HepG2 (cell line): ENCODE measurements at regions not wholly inside any gene's neighbourhood (a gene's known extent, or its start where the extent isn't known, plus 50 kb on each side); places are given as distances from the start of the nearest gene placed in this dataset.

Source experiments
- ASH2L ChIP-seq: fragments of 300-600, 200-600 bp; sonication (generic); IDR thresholded peaks from 2 replicates; pipeline ENCODE4 v1.7.0; 2017; ENCODE audit warnings: low read depth, mild to moderate bottlenecking, moderate library complexity, mixed read lengths, low read length; ENCODE audit not compliant: insufficient read length
- HMGXB3 ChIP-seq: sonication (generic); formaldehyde crosslinking; IDR thresholded peaks from 2 replicates; pipeline ENCODE4 v1.4.0; 2020; ENCODE audit warnings: missing genetic modification reagents, borderline replicate concordance
- KAT2B ChIP-seq: fragments of 150-350 bp; IDR thresholded peaks from 2 replicates; pipeline ENCODE4 v1.6.1; 2014; ENCODE audit warnings: low read depth, low read length, borderline replicate concordance
- MBD4 ChIP-seq: IDR thresholded peaks from 2 replicates; pipeline ENCODE4 v1.6.1; 2012; ENCODE audit warnings: low read length, inconsistent platforms, borderline replicate concordance
- NR1H2 ChIP-seq: sonication (generic); formaldehyde crosslinking; IDR thresholded peaks from 2 replicates; pipeline ENCODE4 v1.8.1; 2022; ENCODE audit warnings: low read depth, missing genetic modification reagents, borderline replicate concordance
- ZBTB40 ChIP-seq, 2 experiments: fragments of 450-650 bp in 1 of 2; sonication (generic) in 1 of 2; formaldehyde crosslinking in 1 of 2; IDR thresholded peaks; 2 replicates each; pipeline versions ENCODE4 v1.6.1 to v1.8.0; 2016 to 2022; ENCODE audit warnings: antibody characterized with exemption in 1 of 2, mild to moderate bottlenecking in 1 of 2, missing genetic modification reagents in 1 of 2
- ZMAT5 ChIP-seq: sonication (generic); formaldehyde crosslinking; IDR thresholded peaks from 2 replicates; pipeline ENCODE4 v1.5.0; 2020; ENCODE audit warnings: mild to moderate bottlenecking, low read depth, missing genetic modification reagents, borderline replicate concordance
- ZNF225 ChIP-seq: sonication (generic); formaldehyde crosslinking; IDR thresholded peaks from 2 replicates; pipeline ENCODE4 v1.4.0; 2020; ENCODE audit warnings: mild to moderate bottlenecking, missing genetic modification reagents
- ZNF672 ChIP-seq: sonication (generic); formaldehyde crosslinking; IDR thresholded peaks from 2 replicates; pipeline ENCODE4 v1.8.1; 2022; ENCODE audit warnings: missing genetic modification reagents
- TF ChIP-seq, protein P1 (sequence below): sonication (generic); formaldehyde crosslinking; IDR thresholded peaks from 2 replicates; pipeline ENCODE4 v1.5.1; 2020; ENCODE audit warnings: missing genetic modification reagents, mild to moderate bottlenecking, borderline replicate concordance
- TF ChIP-seq, protein P2 (sequence below): IDR thresholded peaks from 2 replicates; pipeline ENCODE4 v1.6.1; 2016; ENCODE audit warnings: low read depth, borderline replicate concordance

DNA sequence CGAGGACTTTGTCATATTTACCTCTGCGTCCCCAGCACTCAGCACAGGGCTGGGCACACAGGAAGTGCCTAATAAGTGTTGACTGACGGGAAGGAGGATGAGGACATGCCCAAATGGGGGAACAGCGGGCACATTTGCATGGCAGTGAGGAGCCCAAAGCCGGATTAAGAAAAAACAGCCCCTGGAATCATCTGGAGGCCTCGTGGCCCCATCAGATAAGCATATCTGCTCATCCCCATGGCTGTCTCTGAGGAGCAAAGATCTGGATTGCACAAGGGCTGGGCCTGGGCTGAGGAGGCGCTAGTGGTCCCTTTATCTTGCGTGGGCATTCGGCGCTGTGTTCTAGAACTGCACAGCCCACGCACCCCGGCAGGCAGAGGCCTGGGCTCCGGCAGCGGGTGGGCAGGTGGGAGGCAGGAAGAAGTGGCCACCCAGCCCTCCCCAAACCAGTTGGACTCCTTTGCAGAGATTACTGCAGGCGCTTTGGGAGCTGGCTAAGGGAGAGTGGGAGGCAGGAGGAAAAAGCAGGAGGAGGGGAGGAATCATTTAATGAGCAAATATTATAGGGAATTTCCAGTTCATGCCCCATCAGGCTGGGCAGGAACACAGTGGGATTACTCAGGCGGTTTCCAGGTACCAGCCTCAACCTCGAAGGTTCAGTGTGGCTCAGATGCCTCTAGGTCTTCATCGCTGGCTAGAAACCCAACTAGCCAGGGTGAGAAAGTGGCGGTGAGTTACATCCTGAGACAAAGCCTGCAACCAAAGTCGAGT lies 108.1 kb downstream of the CEBPB start (continued):
- no peak for TF ChIP-seq ZMAT5 (CRISPR knock-in tag)
- 0 out of 2 replicates have a peak, but pooled peaks have one; percentile 26 for TF ChIP-seq HMGXB3 (CRISPR knock-in tag)
- TF ChIP-seq KAT2B = no peak
- peak; percentile 16; the same call in 1 of the 2 replicates for TF ChIP-seq ZNF225 (CRISPR knock-in tag)
- TF ChIP-seq, protein P1, sequence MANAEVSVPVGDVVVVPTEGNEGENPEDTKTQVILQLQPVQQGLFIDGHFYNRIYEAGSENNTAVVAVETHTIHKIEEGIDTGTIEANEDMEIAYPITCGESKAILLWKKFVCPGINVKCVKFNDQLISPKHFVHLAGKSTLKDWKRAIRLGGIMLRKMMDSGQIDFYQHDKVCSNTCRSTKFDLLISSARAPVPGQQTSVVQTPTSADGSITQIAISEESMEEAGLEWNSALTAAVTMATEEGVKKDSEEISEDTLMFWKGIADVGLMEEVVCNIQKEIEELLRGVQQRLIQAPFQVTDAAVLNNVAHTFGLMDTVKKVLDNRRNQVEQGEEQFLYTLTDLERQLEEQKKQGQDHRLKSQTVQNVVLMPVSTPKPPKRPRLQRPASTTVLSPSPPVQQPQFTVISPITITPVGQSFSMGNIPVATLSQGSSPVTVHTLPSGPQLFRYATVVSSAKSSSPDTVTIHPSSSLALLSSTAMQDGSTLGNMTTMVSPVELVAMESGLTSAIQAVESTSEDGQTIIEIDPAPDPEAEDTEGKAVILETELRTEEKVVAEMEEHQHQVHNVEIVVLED (CRISPR knock-in tag) = no peak
- TF ChIP-seq ASH2L = no peak
- 0 out of 2 replicates have a peak, but pooled peaks have one; percentile 39 for TF ChIP-seq NR1H2 (CRISPR knock-in tag)
- no peak for TF ChIP-seq ZNF672 (CRISPR knock-in tag)
- TF ChIP-seq MBD4 = no peak
- TF ChIP-seq, protein P2, sequence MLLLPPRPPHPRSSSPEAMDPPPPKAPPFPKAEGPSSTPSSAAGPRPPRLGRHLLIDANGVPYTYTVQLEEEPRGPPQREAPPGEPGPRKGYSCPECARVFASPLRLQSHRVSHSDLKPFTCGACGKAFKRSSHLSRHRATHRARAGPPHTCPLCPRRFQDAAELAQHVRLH (CRISPR knock-in tag) = no peak
- no peak for TF ChIP-seq ZBTB40 (IDR thresholded peaks at IDR 0.05)
- TF ChIP-seq ZBTB40 (CRISPR knock-in tag; IDR thresholded peaks at IDR 0.05) = no peak
